Hepatocyte (in vitro differentiated cells): ENCODE measurements at regions not wholly inside any gene's neighbourhood (a gene's known extent, or its start where the extent isn't known, plus 50 kb on each side); places are given as distances from the start of the nearest gene placed in this dataset.

ENCODE experiments used
- EZH2 ChIP-seq: fragments of 200-600 bp; sonication (generic); IDR thresholded peaks from 2 replicates; pipeline ENCODE4 v1.6.1; 2016; ENCODE audit warnings: antibody characterized with exemption, mild to moderate bottlenecking, borderline replicate concordance
- EZH2phosphoT487 ChIP-seq: fragments of 200-600 bp; sonication (generic); IDR thresholded peaks from one replicate; pipeline ENCODE4 v1.6.1; 2018; ENCODE audit warnings: antibody characterized with exemption, mild to moderate bottlenecking, low read depth, moderate library complexity; ENCODE audit not compliant: unreplicated experiment, severe bottlenecking
- TF ChIP-seq, protein P1 (sequence below): fragments of 200-600 bp; sonication (generic); IDR thresholded peaks from 2 replicates; pipeline ENCODE4 v1.5.1; 2016; ENCODE audit warnings: antibody characterized with exemption, mild to moderate bottlenecking; ENCODE audit not compliant: poor library complexity

- TF ChIP-seq, protein P1, sequence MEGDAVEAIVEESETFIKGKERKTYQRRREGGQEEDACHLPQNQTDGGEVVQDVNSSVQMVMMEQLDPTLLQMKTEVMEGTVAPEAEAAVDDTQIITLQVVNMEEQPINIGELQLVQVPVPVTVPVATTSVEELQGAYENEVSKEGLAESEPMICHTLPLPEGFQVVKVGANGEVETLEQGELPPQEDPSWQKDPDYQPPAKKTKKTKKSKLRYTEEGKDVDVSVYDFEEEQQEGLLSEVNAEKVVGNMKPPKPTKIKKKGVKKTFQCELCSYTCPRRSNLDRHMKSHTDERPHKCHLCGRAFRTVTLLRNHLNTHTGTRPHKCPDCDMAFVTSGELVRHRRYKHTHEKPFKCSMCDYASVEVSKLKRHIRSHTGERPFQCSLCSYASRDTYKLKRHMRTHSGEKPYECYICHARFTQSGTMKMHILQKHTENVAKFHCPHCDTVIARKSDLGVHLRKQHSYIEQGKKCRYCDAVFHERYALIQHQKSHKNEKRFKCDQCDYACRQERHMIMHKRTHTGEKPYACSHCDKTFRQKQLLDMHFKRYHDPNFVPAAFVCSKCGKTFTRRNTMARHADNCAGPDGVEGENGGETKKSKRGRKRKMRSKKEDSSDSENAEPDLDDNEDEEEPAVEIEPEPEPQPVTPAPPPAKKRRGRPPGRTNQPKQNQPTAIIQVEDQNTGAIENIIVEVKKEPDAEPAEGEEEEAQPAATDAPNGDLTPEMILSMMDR: no peak
- TF ChIP-seq EZH2 (no peak), EZH2phosphoT487 (no peak)
These were observed 73.8 kb upstream of the HNF1B start for GRCh38 chr17:37818689-37819088.
